Stimulated activated naive CD8-positive, alpha-beta T cell treated with anti-CD3 and anti-CD28 coated beads, Interleukin-15, amount 100 ng/mL, for 72 hours (primary cell): ENCODE measurements at regions not wholly inside any gene's neighbourhood (a gene's known extent, or its start where the extent isn't known, plus 50 kb on each side); places are given as distances from the start of the nearest gene placed in this dataset.
A peak's percentile ranks its signal among the peaks of the same experiment; 100 is the strongest.

Experiments
- ATAC-seq: fragments of 150-1000 bp; cut with Tn5 transposase; 2 replicates; pipeline ENCODE4 v1.10.0; 2021; ENCODE audit warnings: mild to moderate bottlenecking, moderate library complexity
- DNase-seq, 2 donors: peaks; one replicate each; pipeline ENCODE4 v3.0.0; 2021 to 2022
- H3K27ac Mint-ChIP-seq, 2 donors: one replicate each; pipeline ENCODE4 v1.8.0; 2022; ENCODE audit warnings: mild to moderate bottlenecking in 2 of 2, mixed read lengths in 2 of 2, moderate library complexity in 2 of 2
- H3K27me3 Mint-ChIP-seq: one replicate; pipeline ENCODE4 v1.8.0; 2022; ENCODE audit warnings: mixed read lengths
- H3K4me1 Mint-ChIP-seq: one replicate; pipeline ENCODE4 v1.8.0; 2022; ENCODE audit warnings: mild to moderate bottlenecking, mixed read lengths
- H3K4me3 Mint-ChIP-seq, 2 donors: one replicate each; pipeline ENCODE4 v1.8.0; 2022; ENCODE audit warnings: mild to moderate bottlenecking in 2 of 2, mixed read lengths in 2 of 2, moderate library complexity in 1 of 2
- H3K9me3 Mint-ChIP-seq, 2 donors: one replicate each; pipeline ENCODE4 v1.8.0; 2022; ENCODE audit warnings: mixed read lengths in 2 of 2

- DNase-seq = no peak
- Mint-ChIP-seq H3K4me3 (no peak overlapping the region), H3K27ac (no peak overlapping the region), H3K9me3 (no peaks in the 10 kb centered on the region), H3K4me1 (no peaks in the 10 kb centered on the region), H3K27me3 (no peaks in the 10 kb centered on the region)
- no peak for ATAC-seq
Observed at GRCh38 chr4:128350449-128351045, 62.9 kb upstream of the PGRMC2 start.

- Mint-ChIP-seq H3K9me3 (no peaks in the 10 kb centered on the region), H3K4me1 (no peaks in the 10 kb centered on the region), H3K27me3 (no peaks in the 10 kb centered on the region), H3K4me3 (no peak overlapping the region), H3K27ac (peak overlapping the region in 1 of 2 donors; percentile 63)
- no peak for ATAC-seq
- no peak for DNase-seq
Observed at GRCh38 chr4:128349921-128350320, 62.3 kb upstream of the PGRMC2 start.

DNA sequence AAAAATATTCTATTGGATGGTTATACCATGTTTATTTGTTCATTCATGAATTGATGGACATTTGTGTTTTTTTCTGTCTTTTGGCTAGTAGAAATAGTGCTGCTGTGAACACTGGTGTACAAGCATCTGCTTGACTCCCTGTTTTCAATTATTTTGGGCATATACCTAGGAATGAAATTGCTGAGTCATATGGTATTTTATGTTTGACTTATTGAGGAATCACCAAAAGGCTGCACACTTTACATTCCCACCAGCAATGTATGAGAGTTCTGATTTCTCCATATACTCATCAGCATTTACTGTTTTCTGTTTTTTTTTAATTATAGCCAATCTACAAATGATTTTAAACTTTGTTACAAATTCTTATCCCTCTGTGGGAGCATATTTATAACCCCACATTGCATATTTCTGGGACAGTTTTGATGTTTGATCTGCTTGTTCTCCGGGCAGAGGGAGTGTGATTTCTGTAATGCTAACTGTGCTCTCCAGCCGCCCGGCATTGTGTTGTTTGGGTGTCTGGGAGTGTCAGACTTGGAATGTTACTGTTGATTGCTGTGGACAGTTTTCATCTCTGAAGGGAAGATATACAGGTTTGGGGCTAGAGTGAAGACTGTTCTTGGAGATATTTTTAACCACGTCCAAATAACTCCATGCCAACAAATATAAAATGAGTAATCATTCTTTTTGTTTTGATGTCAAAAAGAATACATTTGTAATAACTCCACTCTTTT lies 60.5 kb upstream of the PGRMC2 start:
- DNase-seq = no peak
- H3K4me1 Mint-ChIP-seq = no peaks in the 10 kb centered on the region
- H3K27me3 Mint-ChIP-seq = no peaks in the 10 kb centered on the region
- H3K9me3 Mint-ChIP-seq = no peaks in the 10 kb centered on the region
- no peak overlapping the region for H3K27ac Mint-ChIP-seq
- H3K4me3 Mint-ChIP-seq = no peak overlapping the region
- ATAC-seq = no peak

DNA sequence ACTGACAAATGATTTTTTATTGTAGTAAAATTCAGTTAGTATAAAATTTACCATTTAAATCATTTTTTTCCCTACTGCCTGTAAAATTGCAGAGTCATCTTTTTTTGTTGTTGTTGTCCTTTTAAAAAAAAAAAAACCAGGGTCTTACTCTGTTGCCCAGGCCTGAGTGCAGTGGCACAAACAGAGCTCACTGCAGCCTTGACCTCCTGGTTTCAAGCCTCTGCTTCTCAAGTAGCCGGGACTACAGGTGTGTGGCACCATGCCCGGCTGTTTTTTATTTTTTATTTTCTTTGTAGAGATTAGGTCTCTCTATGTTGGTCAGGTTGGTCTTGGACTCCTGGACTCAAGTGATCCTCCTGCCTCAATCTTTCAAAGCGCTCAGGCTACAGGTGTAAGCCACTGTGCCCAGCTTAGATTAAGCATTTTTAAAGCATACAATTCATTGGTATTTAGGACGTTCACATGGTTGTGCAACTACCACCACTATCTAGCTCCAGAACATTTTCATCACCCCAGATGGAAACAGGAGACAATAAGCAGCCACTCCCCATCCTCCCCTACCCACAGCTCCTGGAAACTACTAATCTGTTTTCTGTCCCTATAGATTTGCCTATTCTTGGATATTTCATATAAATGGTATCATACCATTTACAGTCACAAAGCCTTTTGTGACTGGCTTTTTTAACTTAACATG lies 59.7 kb upstream of the PGRMC2 start:
- Mint-ChIP-seq H3K4me3 (no peak overlapping the region), H3K4me1 (no peaks in the 10 kb centered on the region), H3K27me3 (no peaks in the 10 kb centered on the region), H3K27ac (peak overlapping the region in 1 of 2 donors; percentile 7), H3K9me3 (no peaks in the 10 kb centered on the region)
- ATAC-seq (no peak), DNase-seq (no peak)

DNA sequence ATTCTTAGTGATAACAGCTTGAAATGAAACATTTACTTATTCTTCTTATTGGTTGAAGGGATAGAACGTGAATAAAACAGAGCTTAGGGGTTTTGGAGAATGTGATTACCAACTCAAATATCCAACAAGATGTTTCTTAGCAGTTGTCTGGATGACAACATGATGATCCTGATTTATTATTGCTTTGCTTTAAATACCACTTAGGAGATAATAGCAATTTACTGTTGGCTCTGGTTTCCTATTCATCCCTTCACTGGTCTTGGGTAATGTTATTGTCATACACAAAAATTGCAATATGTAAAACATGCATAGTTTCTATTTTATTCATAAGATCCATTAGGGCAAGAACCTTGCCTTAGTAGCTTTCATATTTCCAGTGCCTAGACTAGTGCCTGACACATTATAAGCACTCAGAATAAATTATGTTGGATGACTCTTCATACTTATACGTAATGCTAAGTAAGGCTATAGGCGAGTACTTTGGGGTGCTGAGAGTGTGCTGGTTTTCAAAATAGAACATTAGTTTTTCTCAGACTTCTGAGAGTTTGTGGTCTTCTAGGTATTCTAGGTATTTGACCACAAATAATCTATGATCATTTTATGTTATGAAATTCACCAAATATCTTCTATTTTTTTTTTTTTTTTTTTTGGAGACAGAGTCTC lies 58.6 kb upstream of the PGRMC2 start:
- Mint-ChIP-seq H3K27ac (no peak overlapping the region), H3K9me3 (no peaks in the 10 kb centered on the region), H3K4me1 (no peaks in the 10 kb centered on the region), H3K27me3 (no peaks in the 10 kb centered on the region), H3K4me3 (no peak overlapping the region)
- DNase-seq (no peak), ATAC-seq (no peak)

- H3K4me1 Mint-ChIP-seq = no peaks in the 10 kb centered on the region
- H3K27ac Mint-ChIP-seq = no peak overlapping the region
- no peaks in the 10 kb centered on the region for H3K27me3 Mint-ChIP-seq
- no peaks in the 10 kb centered on the region for H3K9me3 Mint-ChIP-seq
- H3K4me3 Mint-ChIP-seq = no peak overlapping the region
- DNase-seq (no peak), ATAC-seq (no peak)
Observed at GRCh38 chr4:128345650-128346049, 58.0 kb upstream of the PGRMC2 start.

GRCh38 chr4:128342762-128343161 lies 55.1 kb upstream of the PGRMC2 start:
- Mint-ChIP-seq H3K4me1 (no peaks in the 10 kb centered on the region), H3K4me3 (no peak overlapping the region), H3K9me3 (no peaks in the 10 kb centered on the region), H3K27ac (no peak overlapping the region), H3K27me3 (no peaks in the 10 kb centered on the region)
- ATAC-seq (no peak), DNase-seq (no peak)

- H3K4me3 Mint-ChIP-seq = no peak overlapping the region
- DNase-seq = no peak
- H3K27me3 Mint-ChIP-seq = no peaks in the 10 kb centered on the region
- ATAC-seq = no peak
- peaks cover 0 to 4% of the 10 kb centered on the region in 2 donors for H3K9me3 Mint-ChIP-seq
- no peaks in the 10 kb centered on the region for H3K4me1 Mint-ChIP-seq
- H3K27ac Mint-ChIP-seq = no peak overlapping the region
Observed at GRCh38 chr4:128341634-128342033, 54.0 kb upstream of the PGRMC2 start.

GRCh38 chr4:128338634-128339355 lies 51.2 kb upstream of the PGRMC2 start:
- H3K27me3 Mint-ChIP-seq = no peaks in the 10 kb centered on the region

GRCh38 chr4:128337863-128338262 lies 50.2 kb upstream of the PGRMC2 start:
- Mint-ChIP-seq H3K4me3 (no peak overlapping the region), H3K4me1 (no peaks in the 10 kb centered on the region), H3K27me3 (no peaks in the 10 kb centered on the region), H3K27ac (no peak overlapping the region), H3K9me3 (peaks cover 0 to 4% of the 10 kb centered on the region in 2 donors)
- DNase-seq = no peak
- no peak for ATAC-seq

More at GRCh38 chr4:128338634-128339355, 51.2 kb upstream of the PGRMC2 start:
- no peak overlapping the region for H3K27ac Mint-ChIP-seq
- ATAC-seq (no peak), DNase-seq (no peak)
- H3K4me3 Mint-ChIP-seq = no peak overlapping the region
- H3K4me1 Mint-ChIP-seq = no peaks in the 10 kb centered on the region
- peaks cover 0 to 4% of the 10 kb centered on the region in 2 donors for H3K9me3 Mint-ChIP-seq
